ENCODE measurements at regions not wholly inside any gene's neighbourhood (a gene's known extent, or its start where the extent isn't known, plus 50 kb on each side); places are given as distances from the start of the nearest gene placed in this dataset.

DNA sequence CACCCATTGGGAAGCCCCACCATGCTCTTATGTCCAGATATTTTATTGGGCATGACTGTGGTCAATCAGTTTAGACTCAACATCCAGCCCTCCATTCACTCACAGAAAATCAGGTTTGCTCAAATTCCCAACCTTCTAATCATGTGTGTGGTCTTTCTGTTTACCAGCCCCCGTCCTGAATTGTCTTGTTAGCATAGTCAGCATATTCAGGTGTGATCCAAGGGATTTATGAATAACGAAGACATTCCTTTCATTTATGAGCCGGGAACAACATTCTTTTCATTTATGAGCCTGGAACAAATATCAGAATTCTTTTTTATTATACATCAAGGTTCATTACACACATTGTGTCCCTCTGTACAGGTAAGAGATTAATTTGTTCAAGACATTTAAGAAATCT is 376.3 kb upstream of the POM121L12 start:
- no peak for FAIRE-seq
- Histone ChIP-seq H3K27me3 (ENCODE audit: control insufficient read depth in 3 of 3, insufficient read depth in 3 of 3, low read length in 3 of 3) (no peaks in the 10 kb centered on the region), H3K4me1 (ENCODE audit: control insufficient read depth in 3 of 3, insufficient read depth in 2 of 3, low read depth in 1 of 3, low read length in 2 of 3) (no peaks in the 10 kb centered on the region), H3K9me3 (ENCODE audit: control insufficient read depth in 2 of 2, insufficient read depth in 1 of 2, low read depth in 1 of 2, low read length in 1 of 2) (no peaks in the 10 kb centered on the region), H3K27ac (ENCODE audit: low read depth in 1 of 3, low read length in 2 of 3) (no peak overlapping the region), H3K4me3 (ENCODE audit: low read depth in 1 of 3, low read length in 3 of 3) (no peak overlapping the region), H3K36me3 (ENCODE audit: control insufficient read depth in 3 of 3, insufficient read depth in 2 of 3, low read depth in 1 of 3, low read length in 3 of 3) (no peaks in the 10 kb centered on the region)
- 44 to 73% (median 54%) methylated on average over 3 of the region's 3 CpGs for WGBS, 3 donors
- DNase-seq: no peak

GRCh38 chr7:52656098-52656497 is 379.3 kb upstream of the POM121L12 start:
- DNase-seq (no peak), FAIRE-seq (no peak)
- H3K36me3 ChIP-seq (ENCODE audit: control insufficient read depth in 3 of 3, insufficient read depth in 2 of 3, low read depth in 1 of 3, low read length in 3 of 3): no peaks in the 10 kb centered on the region
- no peaks in the 10 kb centered on the region for H3K27me3 ChIP-seq (ENCODE audit: control insufficient read depth in 3 of 3, insufficient read depth in 3 of 3, low read length in 3 of 3)
- H3K27ac ChIP-seq (ENCODE audit: low read depth in 1 of 3, low read length in 2 of 3): no peak overlapping the region
- WGBS, 3 donors: 20 to 50% (median 26%) methylated on average over 3 of the region's 3 CpGs
- no peak overlapping the region for H3K4me3 ChIP-seq (ENCODE audit: low read depth in 1 of 3, low read length in 3 of 3)
- no peaks in the 10 kb centered on the region for H3K4me1 ChIP-seq (ENCODE audit: control insufficient read depth in 3 of 3, insufficient read depth in 2 of 3, low read depth in 1 of 3, low read length in 2 of 3)
- no peaks in the 10 kb centered on the region for H3K9me3 ChIP-seq (ENCODE audit: control insufficient read depth in 2 of 2, insufficient read depth in 1 of 2, low read depth in 1 of 2, low read length in 1 of 2)

DNA sequence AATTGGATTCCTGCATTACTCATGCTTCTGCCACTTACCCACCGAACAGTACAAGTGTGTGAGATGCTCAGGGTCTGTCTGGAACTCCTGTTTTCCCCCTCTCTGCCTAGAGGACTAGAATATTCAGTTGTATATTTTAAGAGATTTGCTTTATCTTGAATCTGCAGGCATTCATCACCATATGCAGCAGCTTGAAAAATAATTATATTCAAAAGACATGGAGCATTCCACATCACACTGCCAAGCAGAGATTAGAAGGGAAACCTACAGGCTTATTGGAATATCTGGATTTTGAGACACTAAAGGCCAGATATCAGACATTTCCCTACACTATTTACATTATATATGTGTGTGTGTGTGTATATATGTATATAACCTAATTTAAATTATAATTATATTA is 382.8 kb upstream of the POM121L12 start:
- no peaks in the 10 kb centered on the region for H3K9me3 ChIP-seq (ENCODE audit: control insufficient read depth in 2 of 2, insufficient read depth in 1 of 2, low read depth in 1 of 2, low read length in 1 of 2)
- WGBS, 3 donors: 30 to 61% (median 46%) methylated on average over 1 of the region's 1 CpG
- no peaks in the 10 kb centered on the region for H3K36me3 ChIP-seq (ENCODE audit: control insufficient read depth in 3 of 3, insufficient read depth in 2 of 3, low read depth in 1 of 3, low read length in 3 of 3)
- no peaks in the 10 kb centered on the region for H3K27me3 ChIP-seq (ENCODE audit: control insufficient read depth in 3 of 3, insufficient read depth in 3 of 3, low read length in 3 of 3)
- no peak for FAIRE-seq
- no peak for DNase-seq
- no peaks in the 10 kb centered on the region for H3K4me1 ChIP-seq (ENCODE audit: control insufficient read depth in 3 of 3, insufficient read depth in 2 of 3, low read depth in 1 of 3, low read length in 2 of 3)
- H3K4me3 ChIP-seq (ENCODE audit: low read depth in 1 of 3, low read length in 3 of 3): no peak overlapping the region
- H3K27ac ChIP-seq (ENCODE audit: low read depth in 1 of 3, low read length in 2 of 3): no peak overlapping the region

- H3K4me1 ChIP-seq (ENCODE audit: control insufficient read depth in 3 of 3, insufficient read depth in 2 of 3, low read depth in 1 of 3, low read length in 2 of 3): no peaks in the 10 kb centered on the region
- no peaks in the 10 kb centered on the region for H3K27me3 ChIP-seq (ENCODE audit: control insufficient read depth in 3 of 3, insufficient read depth in 3 of 3, low read length in 3 of 3)
- no peak overlapping the region for H3K4me3 ChIP-seq (ENCODE audit: low read depth in 1 of 3, low read length in 3 of 3)
- H3K9me3 ChIP-seq (ENCODE audit: control insufficient read depth in 2 of 2, insufficient read depth in 1 of 2, low read depth in 1 of 2, low read length in 1 of 2): no peaks in the 10 kb centered on the region
- no peaks in the 10 kb centered on the region for H3K36me3 ChIP-seq (ENCODE audit: control insufficient read depth in 3 of 3, insufficient read depth in 2 of 3, low read depth in 1 of 3, low read length in 3 of 3)
- FAIRE-seq (no peak), DNase-seq (no peak)
- WGBS, 3 donors: 88 to 89% (median 88%) methylated on average over 1 of the region's 1 CpG
- H3K27ac ChIP-seq (ENCODE audit: low read depth in 1 of 3, low read length in 2 of 3): no peak overlapping the region
Measured at GRCh38 chr7:52648872-52649271, 386.6 kb upstream of the POM121L12 start.

- no peak overlapping the region for H3K27ac ChIP-seq (ENCODE audit: low read depth in 1 of 3, low read length in 2 of 3)
- H3K4me1 ChIP-seq (ENCODE audit: control insufficient read depth in 3 of 3, insufficient read depth in 2 of 3, low read depth in 1 of 3, low read length in 2 of 3): no peaks in the 10 kb centered on the region
- H3K4me3 ChIP-seq (ENCODE audit: low read depth in 1 of 3, low read length in 3 of 3): no peak overlapping the region
- no peaks in the 10 kb centered on the region for H3K27me3 ChIP-seq (ENCODE audit: control insufficient read depth in 3 of 3, insufficient read depth in 3 of 3, low read length in 3 of 3)
- DNase-seq: no peak
- H3K36me3 ChIP-seq (ENCODE audit: control insufficient read depth in 3 of 3, insufficient read depth in 2 of 3, low read depth in 1 of 3, low read length in 3 of 3): no peaks in the 10 kb centered on the region
- WGBS, 3 donors: 16 to 46% (median 20%) methylated on average over 1 of the region's 1 CpG
- no peaks in the 10 kb centered on the region for H3K9me3 ChIP-seq (ENCODE audit: control insufficient read depth in 2 of 2, insufficient read depth in 1 of 2, low read depth in 1 of 2, low read length in 1 of 2)
- no peak for FAIRE-seq
Measured at GRCh38 chr7:52647046-52647445, 388.4 kb upstream of the POM121L12 start.

DNA sequence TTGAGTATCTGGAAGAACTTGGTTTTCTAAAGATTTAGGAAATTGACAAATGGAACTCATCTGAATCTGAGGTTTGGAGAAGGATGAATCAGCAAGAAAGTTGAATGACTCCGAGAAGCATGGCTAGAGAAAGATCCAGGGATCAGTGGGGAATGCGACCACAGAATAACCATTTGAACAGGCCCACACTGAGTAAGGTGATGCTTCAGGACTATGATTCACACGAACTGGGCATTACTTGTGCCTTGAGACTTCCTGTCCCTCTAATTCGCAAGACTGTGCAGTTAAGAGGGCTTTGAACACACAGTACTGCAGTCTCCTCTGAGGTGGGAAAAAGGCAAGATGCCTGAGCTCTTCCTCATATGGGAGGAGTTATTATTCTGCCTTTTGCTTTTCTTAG is 395.5 kb upstream of the POM121L12 start:
- no peak for FAIRE-seq

GRCh38 chr7:52639126-52639525 is 396.3 kb upstream of the POM121L12 start:
- no peaks in the 10 kb centered on the region for H3K9me3 ChIP-seq (ENCODE audit: control insufficient read depth in 2 of 2, insufficient read depth in 1 of 2, low read depth in 1 of 2, low read length in 1 of 2)
- FAIRE-seq (no peak), DNase-seq (no peak)
- no peak overlapping the region for H3K27ac ChIP-seq (ENCODE audit: low read depth in 1 of 3, low read length in 2 of 3)
- no peaks in the 10 kb centered on the region for H3K4me1 ChIP-seq (ENCODE audit: control insufficient read depth in 3 of 3, insufficient read depth in 2 of 3, low read depth in 1 of 3, low read length in 2 of 3)
- no peaks in the 10 kb centered on the region for H3K27me3 ChIP-seq (ENCODE audit: control insufficient read depth in 3 of 3, insufficient read depth in 3 of 3, low read length in 3 of 3)
- H3K4me3 ChIP-seq (ENCODE audit: low read depth in 1 of 3, low read length in 3 of 3): no peak overlapping the region
- no peaks in the 10 kb centered on the region for H3K36me3 ChIP-seq (ENCODE audit: control insufficient read depth in 3 of 3, insufficient read depth in 2 of 3, low read depth in 1 of 3, low read length in 3 of 3)

More for the DNA sequence above, 395.5 kb upstream of the POM121L12 start:
- Histone ChIP-seq H3K27ac (ENCODE audit: low read depth in 1 of 3, low read length in 2 of 3) (no peak overlapping the region), H3K4me1 (ENCODE audit: control insufficient read depth in 3 of 3, insufficient read depth in 2 of 3, low read depth in 1 of 3, low read length in 2 of 3) (no peaks in the 10 kb centered on the region), H3K27me3 (ENCODE audit: control insufficient read depth in 3 of 3, insufficient read depth in 3 of 3, low read length in 3 of 3) (no peaks in the 10 kb centered on the region), H3K9me3 (ENCODE audit: control insufficient read depth in 2 of 2, insufficient read depth in 1 of 2, low read depth in 1 of 2, low read length in 1 of 2) (no peaks in the 10 kb centered on the region), H3K36me3 (ENCODE audit: control insufficient read depth in 3 of 3, insufficient read depth in 2 of 3, low read depth in 1 of 3, low read length in 3 of 3) (no peaks in the 10 kb centered on the region), H3K4me3 (ENCODE audit: low read depth in 1 of 3, low read length in 3 of 3) (no peak overlapping the region)
- no peak for DNase-seq
- WGBS, 3 donors: 70 to 73% (median 73%) methylated on average over 4 of the region's 4 CpGs

DNA sequence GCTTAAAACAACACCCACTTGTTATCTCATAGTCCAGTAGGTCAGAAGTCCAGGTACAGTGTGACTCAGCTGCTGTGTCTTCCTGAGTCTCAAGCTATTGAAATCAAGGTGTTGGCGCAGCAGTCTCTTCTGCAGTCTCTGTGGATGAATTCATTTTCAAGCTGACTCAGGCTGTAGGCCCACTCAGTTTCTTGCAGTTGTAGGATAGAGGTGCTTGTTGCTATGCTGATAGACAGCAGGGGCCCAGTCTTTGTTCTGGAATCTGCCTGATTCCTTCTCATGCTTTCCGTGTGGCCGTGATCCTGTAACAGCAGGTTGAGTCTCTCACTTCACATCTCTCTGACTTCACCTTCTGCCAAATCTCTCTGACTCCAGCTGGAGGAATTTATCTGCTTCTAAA is 400.4 kb upstream of the POM121L12 start:
- no peak overlapping the region for H3K27ac ChIP-seq (ENCODE audit: low read depth in 1 of 3, low read length in 2 of 3)
- no peaks in the 10 kb centered on the region for H3K36me3 ChIP-seq (ENCODE audit: control insufficient read depth in 3 of 3, insufficient read depth in 2 of 3, low read depth in 1 of 3, low read length in 3 of 3)
- no peak overlapping the region for H3K4me3 ChIP-seq (ENCODE audit: low read depth in 1 of 3, low read length in 3 of 3)
- no peaks in the 10 kb centered on the region for H3K9me3 ChIP-seq (ENCODE audit: control insufficient read depth in 2 of 2, insufficient read depth in 1 of 2, low read depth in 1 of 2, low read length in 1 of 2)
- FAIRE-seq (no peak), DNase-seq (peak; percentile 28 to 56)
- no peaks in the 10 kb centered on the region for H3K27me3 ChIP-seq (ENCODE audit: control insufficient read depth in 3 of 3, insufficient read depth in 3 of 3, low read length in 3 of 3)
- 38 to 64% (median 40%) methylated on average over 3 of the region's 3 CpGs for WGBS, 3 donors
- no peaks in the 10 kb centered on the region for H3K4me1 ChIP-seq (ENCODE audit: control insufficient read depth in 3 of 3, insufficient read depth in 2 of 3, low read depth in 1 of 3, low read length in 2 of 3)

DNA sequence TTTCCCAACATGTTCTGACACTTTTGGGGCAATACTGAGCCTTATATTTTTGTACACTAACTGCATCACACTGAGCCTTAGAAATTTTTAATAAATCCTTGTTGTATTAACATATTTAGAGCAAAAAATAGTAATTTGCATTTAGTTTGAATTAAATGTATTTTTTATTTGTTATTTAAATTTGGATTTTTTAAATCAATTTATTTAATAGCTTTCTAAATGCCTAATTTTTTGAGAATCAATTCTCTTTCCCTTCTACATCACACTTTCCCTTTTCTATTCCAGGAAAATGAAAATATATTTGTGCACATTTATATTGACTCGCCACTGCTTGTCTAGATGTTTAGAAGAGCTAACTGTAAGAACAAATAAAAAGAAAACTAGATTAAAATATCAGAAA is 414.6 kb upstream of the POM121L12 start:
- H3K27ac ChIP-seq (ENCODE audit: low read depth in 1 of 3, low read length in 2 of 3): no peak overlapping the region
- no peaks in the 10 kb centered on the region for H3K27me3 ChIP-seq (ENCODE audit: control insufficient read depth in 3 of 3, insufficient read depth in 3 of 3, low read length in 3 of 3)
- no peak for FAIRE-seq
- no peak for DNase-seq
- H3K4me3 ChIP-seq (ENCODE audit: low read depth in 1 of 3, low read length in 3 of 3): no peak overlapping the region
- no peaks in the 10 kb centered on the region for H3K4me1 ChIP-seq (ENCODE audit: control insufficient read depth in 3 of 3, insufficient read depth in 2 of 3, low read depth in 1 of 3, low read length in 2 of 3)
- no peaks in the 10 kb centered on the region for H3K9me3 ChIP-seq (ENCODE audit: control insufficient read depth in 2 of 2, insufficient read depth in 1 of 2, low read depth in 1 of 2, low read length in 1 of 2)
- no peaks in the 10 kb centered on the region for H3K36me3 ChIP-seq (ENCODE audit: control insufficient read depth in 3 of 3, insufficient read depth in 2 of 3, low read depth in 1 of 3, low read length in 3 of 3)
- WGBS, 3 donors: 82 to 93% (median 85%) methylated on average over 1 of the region's 1 CpG
